Nephron progenitor cell (in vitro differentiated cells): ENCODE measurements at regions not wholly inside any gene's neighbourhood (a gene's known extent, or its start where the extent isn't known, plus 50 kb on each side); places are given as distances from the start of the nearest gene placed in this dataset.
A peak's percentile ranks its signal among the peaks of the same experiment; 100 is the strongest.
"Not testable (repeated sequence)": the region's sequence is repeated elsewhere in the genome, so short reads cannot be mapped to it uniquely, and the experiment has no call there.

Experiments used
- DNase-seq: peaks from one replicate; pipeline ENCODE4 v3.0.0; 2021
- H3K27ac Mint-ChIP-seq: 2 replicates; pipeline ENCODE4 v1.8.0; 2021; ENCODE audit warnings: mild to moderate bottlenecking, moderate library complexity, mixed read lengths
- H3K27me3 Mint-ChIP-seq: 2 replicates; pipeline ENCODE4 v1.8.0; 2021; ENCODE audit warnings: mild to moderate bottlenecking, low read depth, mixed read lengths; ENCODE audit not compliant: poor library complexity
- H3K36me3 Mint-ChIP-seq: 2 replicates; pipeline ENCODE4 v1.8.0; 2021; ENCODE audit warnings: low read depth, mixed read lengths
- H3K4me1 Mint-ChIP-seq: 2 replicates; pipeline ENCODE4 v1.8.0; 2021; ENCODE audit warnings: mixed read lengths
- H3K4me3 Mint-ChIP-seq: 2 replicates; pipeline ENCODE4 v1.8.0; 2021; ENCODE audit warnings: mild to moderate bottlenecking, moderate library complexity, mixed read lengths
- H3K9me3 Mint-ChIP-seq: 2 replicates; pipeline ENCODE4 v1.8.0; 2021; ENCODE audit warnings: mild to moderate bottlenecking, moderate library complexity, mixed read lengths
- TF ChIP-seq, protein P1 (sequence below): fragments of 200-600 bp; sonication (generic); IDR thresholded peaks from 2 replicates; pipeline ENCODE4 v1.5.0; 2021; ENCODE audit warnings: antibody characterized with exemption

DNA sequence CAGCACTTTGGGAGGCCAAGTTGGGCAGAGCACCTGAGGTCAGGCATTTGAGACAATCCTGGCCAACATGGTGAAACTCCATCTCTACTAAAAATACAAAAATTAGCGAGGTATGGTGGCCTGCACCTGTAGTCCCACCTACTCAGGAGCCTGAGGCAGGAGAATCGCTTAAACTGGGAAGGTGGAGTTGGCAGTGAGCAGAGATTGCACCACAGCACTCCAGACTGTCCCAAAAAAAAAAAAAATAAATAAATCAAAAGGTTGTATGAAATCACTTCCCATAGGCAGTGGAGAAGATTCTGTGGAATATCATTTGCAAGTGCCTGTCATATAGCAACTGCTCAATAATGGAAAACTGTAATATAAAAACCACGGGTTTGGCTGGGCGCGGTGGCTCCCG is 65.1 kb upstream of the SERBP1 start:
- H3K27me3 Mint-ChIP-seq, result peaks cover 11% of the 10 kb centered on the region

DNA sequence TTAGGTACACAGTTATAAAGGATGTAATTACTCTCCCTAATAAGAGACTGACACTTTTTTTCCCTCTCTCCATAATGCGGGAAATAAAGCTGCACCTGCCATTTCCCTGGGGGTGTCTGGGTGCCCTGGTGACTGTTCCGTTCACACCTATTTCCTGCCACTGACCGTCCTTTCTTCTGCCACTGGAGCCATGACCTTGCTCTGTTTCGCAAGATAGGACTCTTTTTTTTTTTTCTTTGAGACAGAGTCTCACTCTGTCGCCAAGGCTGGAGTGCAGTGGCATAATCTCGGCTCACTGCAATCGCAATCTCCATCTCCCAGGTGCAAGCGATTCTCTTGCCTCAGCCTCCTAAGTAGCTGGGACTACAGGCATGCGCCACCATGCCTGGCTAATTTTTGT is 66.1 kb upstream of the SERBP1 start:
- no peak overlapping the region for H3K4me3 Mint-ChIP-seq
- H3K4me1 Mint-ChIP-seq, result no peaks in the 10 kb centered on the region
- no peaks in the 10 kb centered on the region for H3K36me3 Mint-ChIP-seq
- peaks cover 11% of the 10 kb centered on the region for H3K27me3 Mint-ChIP-seq
- DNase-seq, result no peak
- TF ChIP-seq, protein P1, sequence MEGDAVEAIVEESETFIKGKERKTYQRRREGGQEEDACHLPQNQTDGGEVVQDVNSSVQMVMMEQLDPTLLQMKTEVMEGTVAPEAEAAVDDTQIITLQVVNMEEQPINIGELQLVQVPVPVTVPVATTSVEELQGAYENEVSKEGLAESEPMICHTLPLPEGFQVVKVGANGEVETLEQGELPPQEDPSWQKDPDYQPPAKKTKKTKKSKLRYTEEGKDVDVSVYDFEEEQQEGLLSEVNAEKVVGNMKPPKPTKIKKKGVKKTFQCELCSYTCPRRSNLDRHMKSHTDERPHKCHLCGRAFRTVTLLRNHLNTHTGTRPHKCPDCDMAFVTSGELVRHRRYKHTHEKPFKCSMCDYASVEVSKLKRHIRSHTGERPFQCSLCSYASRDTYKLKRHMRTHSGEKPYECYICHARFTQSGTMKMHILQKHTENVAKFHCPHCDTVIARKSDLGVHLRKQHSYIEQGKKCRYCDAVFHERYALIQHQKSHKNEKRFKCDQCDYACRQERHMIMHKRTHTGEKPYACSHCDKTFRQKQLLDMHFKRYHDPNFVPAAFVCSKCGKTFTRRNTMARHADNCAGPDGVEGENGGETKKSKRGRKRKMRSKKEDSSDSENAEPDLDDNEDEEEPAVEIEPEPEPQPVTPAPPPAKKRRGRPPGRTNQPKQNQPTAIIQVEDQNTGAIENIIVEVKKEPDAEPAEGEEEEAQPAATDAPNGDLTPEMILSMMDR, result no peak
- H3K9me3 Mint-ChIP-seq, result no peaks in the 10 kb centered on the region
- H3K27ac Mint-ChIP-seq, result no peak overlapping the region

More for the DNA sequence above, 65.1 kb upstream of the SERBP1 start:
- no peak overlapping the region for H3K4me3 Mint-ChIP-seq
- TF ChIP-seq, protein P1, result no peak
- H3K36me3 Mint-ChIP-seq, result no peaks in the 10 kb centered on the region
- no peaks in the 10 kb centered on the region for H3K4me1 Mint-ChIP-seq
- no peak overlapping the region for H3K27ac Mint-ChIP-seq
- no peaks in the 10 kb centered on the region for H3K9me3 Mint-ChIP-seq
- no peak for DNase-seq

DNA sequence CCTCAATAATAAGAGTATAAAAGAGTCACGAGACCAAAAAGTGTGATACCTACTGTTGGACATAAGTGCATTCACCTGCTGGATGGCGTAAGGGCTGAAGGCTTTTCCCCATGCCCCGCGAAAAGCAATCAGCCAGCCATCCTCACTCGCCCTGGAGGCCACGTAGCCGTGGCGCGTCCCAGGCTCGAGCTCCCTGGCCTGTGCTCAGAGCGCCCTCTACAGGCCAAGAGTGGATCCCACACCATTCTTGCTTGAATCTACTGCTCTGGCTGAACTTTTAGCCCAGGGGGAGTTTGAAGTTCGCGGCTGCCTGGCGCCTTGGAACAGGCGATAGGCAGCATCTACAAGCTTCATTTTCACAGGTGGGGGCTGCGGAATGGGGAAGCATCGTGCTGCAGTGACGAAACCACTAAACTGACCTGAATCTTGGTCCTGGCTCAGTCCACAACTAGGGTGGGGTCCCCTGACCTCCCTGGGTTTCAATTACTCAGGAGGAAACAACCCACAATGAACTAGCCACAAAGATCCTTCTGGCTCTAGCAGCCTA is 70.3 kb upstream of the SERBP1 start:
- TF ChIP-seq, protein P1, result peak; percentile 99
- H3K27me3 Mint-ChIP-seq, result peaks cover 11% of the 10 kb centered on the region
- H3K9me3 Mint-ChIP-seq, result peaks cover 4% of the 10 kb centered on the region
- H3K4me1 Mint-ChIP-seq, result no peaks in the 10 kb centered on the region
- H3K36me3 Mint-ChIP-seq, result no peaks in the 10 kb centered on the region
- H3K27ac Mint-ChIP-seq, result no peak overlapping the region
- DNase-seq, result peak; percentile 90
- H3K4me3 Mint-ChIP-seq, result peak overlapping the region; percentile 41

DNA sequence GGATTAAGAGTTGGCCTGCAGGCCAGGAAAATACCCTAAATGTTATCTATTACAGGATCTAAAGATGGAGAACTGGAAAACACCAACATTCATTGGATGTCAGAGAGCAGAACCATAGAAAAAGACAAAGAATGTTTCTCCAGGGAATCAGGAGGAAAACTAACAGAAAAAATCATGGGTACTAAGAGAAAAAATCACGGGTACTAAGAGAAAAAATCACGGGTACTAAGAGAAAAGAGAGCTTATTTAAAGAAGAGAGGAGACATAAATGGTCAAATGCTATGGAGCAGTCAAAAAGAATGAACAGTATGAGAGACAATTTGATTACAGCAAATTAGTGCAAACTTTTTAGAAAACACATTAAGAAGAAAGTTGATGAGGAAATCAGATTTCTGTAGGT is 73.8 kb upstream of the SERBP1 start:
- Mint-ChIP-seq H3K27ac (no peak overlapping the region), H3K9me3 (peaks cover 5% of the 10 kb centered on the region), H3K4me1 (no peaks in the 10 kb centered on the region), H3K27me3 (peaks cover 6% of the 10 kb centered on the region), H3K4me3 (no peak overlapping the region), H3K36me3 (no peaks in the 10 kb centered on the region)
- no peak for DNase-seq
- TF ChIP-seq, protein P1, result no peak

DNA sequence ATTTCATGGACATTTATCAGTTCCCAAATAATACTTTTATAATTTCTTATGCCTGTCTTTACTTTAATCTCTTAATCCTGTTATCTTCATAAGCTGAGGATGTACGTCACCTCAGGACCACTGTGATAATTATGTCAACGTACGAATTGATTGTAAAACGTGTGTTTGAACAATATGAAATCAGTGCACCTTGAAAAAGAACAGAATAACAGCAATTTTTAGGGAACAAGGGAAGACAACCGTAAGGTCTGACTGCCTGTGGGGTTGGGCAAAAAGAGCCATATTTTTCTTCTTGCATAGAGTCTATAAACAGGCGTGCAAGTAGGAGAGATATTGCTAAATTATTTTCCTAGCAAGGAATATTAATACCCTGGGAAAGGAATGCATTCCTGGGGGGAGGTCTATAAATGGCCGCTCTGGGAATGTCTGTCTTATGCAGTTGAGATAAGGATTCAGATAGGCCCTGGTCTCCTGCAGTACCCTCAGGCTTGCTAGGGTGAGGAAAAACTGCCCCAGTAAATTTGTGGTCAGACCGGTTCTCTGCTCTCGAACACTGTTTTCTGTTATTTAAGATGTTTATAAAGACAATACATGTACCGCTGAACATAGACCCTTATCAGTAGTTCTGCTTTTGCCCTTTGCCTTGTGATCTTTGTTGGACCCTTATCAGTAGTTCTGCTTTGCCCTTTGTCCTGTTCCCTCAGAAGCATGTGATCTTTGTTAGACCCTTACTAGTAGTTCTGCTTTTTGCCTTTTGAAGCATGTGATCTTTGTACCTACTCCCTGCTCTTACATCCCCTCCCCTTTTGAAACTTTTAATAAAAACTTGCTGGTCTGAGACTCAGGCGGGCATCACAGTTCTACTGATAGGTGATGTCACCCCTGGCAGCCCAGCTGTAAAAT is 83.4 kb upstream of the SERBP1 start:
- not testable (repeated sequence) for H3K4me3 Mint-ChIP-seq, DNase-seq, H3K27ac Mint-ChIP-seq, H3K4me1 Mint-ChIP-seq, H3K27me3 Mint-ChIP-seq
- peaks cover 54% of the 10 kb centered on the region for H3K9me3 Mint-ChIP-seq
- peaks cover 14% of the 10 kb centered on the region for H3K36me3 Mint-ChIP-seq

DNA sequence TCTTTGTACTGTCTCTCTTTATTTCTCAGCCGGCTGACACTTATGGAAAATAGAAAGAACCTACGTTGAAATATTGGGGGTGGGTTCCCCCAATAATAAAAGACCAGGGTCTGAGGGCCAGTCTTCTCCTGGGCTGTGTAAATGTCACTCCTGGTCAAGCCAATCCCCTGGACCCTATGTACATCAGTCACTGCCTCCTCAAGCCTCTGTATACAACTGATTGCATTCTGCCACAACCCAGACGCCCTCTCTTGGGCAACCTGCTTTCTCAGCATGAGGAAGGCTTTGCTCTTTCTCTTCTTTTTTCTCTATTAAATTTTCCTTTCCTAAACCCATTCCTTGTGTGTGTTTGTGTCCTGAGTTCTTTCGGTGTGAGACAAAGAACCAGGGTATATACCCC is 84.1 kb upstream of the SERBP1 start:
- Mint-ChIP-seq H3K9me3 (peaks cover 54% of the 10 kb centered on the region), H3K27ac (no peak overlapping the region), H3K4me1 (no peaks in the 10 kb centered on the region), H3K36me3 (peaks cover 14% of the 10 kb centered on the region), H3K27me3 (peaks cover 6% of the 10 kb centered on the region), H3K4me3 (no peak overlapping the region)
- TF ChIP-seq, protein P1, result no peak
- DNase-seq, result no peak
